Neural cell (in vitro differentiated cells): ENCODE measurements at regions not wholly inside any gene's neighbourhood (a gene's known extent, or its start where the extent isn't known, plus 50 kb on each side); places are given as distances from the start of the nearest gene placed in this dataset.

ENCODE experiments used
- H2AFZ ChIP-seq: fragments of 200-600, 300-800 bp; sonication (generic), shearing (Covaris generic); 2 replicates; pipeline ENCODE4 v1.6.0; 2014; ENCODE audit warnings: low read depth, mild to moderate bottlenecking, antibody characterized with exemption, low read length, moderate library complexity
- H3F3A ChIP-seq: fragments of 200-600 bp; shearing (Covaris generic); 2 replicates; pipeline ENCODE4 v1.6.1; 2016; ENCODE audit warnings: mild to moderate bottlenecking, moderate library complexity, mixed read lengths, antibody characterized with exemption, low read length; ENCODE audit not compliant: insufficient read depth, poor library complexity, severe bottlenecking
- H3K27ac ChIP-seq: fragments of 200-600, 300-800 bp; sonication (generic), shearing (Covaris generic); 2 replicates; pipeline ENCODE4 v1.5.1; 2014; ENCODE audit warnings: mild to moderate bottlenecking, low read length, moderate library complexity
- H3K27me3 ChIP-seq: fragments of 300-800, 200-600 bp; sonication (generic), shearing (Covaris generic); 2 replicates; pipeline ENCODE4 v1.6.0; 2014; ENCODE audit warnings: mild to moderate bottlenecking, low read depth, low read length, moderate library complexity; ENCODE audit not compliant: insufficient read depth
- H3K36me3 ChIP-seq: fragments of 300-800, 200-600 bp; sonication (generic), shearing (Covaris generic); 2 replicates; pipeline ENCODE4 v1.5.1; 2014; ENCODE audit warnings: mild to moderate bottlenecking, antibody characterized with exemption, low read length, moderate library complexity; ENCODE audit not compliant: insufficient read depth
- H3K4me2 ChIP-seq: fragments of 300-800, 200-600 bp; sonication (generic), shearing (Covaris generic); 2 replicates; pipeline ENCODE4 v1.6.0; 2014; ENCODE audit warnings: mild to moderate bottlenecking, low read length
- H3K4me3 ChIP-seq: fragments of 300-800, 200-600 bp; sonication (generic), shearing (Covaris generic); 2 replicates; pipeline ENCODE4 v1.5.1; 2014; ENCODE audit warnings: mild to moderate bottlenecking, low read length, moderate library complexity
- H3K79me2 ChIP-seq: fragments of 200-600 bp; shearing (Covaris generic); replicated peaks from 2 replicates; pipeline ENCODE4 v1.6.0; 2014; ENCODE audit warnings: mild to moderate bottlenecking, low read length, moderate library complexity; ENCODE audit not compliant: insufficient read depth
- H3K9ac ChIP-seq: fragments of 300-800, 200-600 bp; sonication (generic), shearing (Covaris generic); 2 replicates; pipeline ENCODE4 v1.6.1; 2016; ENCODE audit warnings: mild to moderate bottlenecking, low read length, mixed read lengths
- H3K9me2 ChIP-seq: fragments of 200-600 bp; shearing (Covaris generic); 2 replicates; pipeline ENCODE4 v1.6.1; 2016; ENCODE audit warnings: mild to moderate bottlenecking, low read length, mixed read lengths; ENCODE audit not compliant: insufficient read depth
- H3K9me3 ChIP-seq: fragments of 200-600, 300-800 bp; sonication (generic), shearing (Covaris generic); 2 replicates; pipeline ENCODE4 v1.6.1; 2016; ENCODE audit warnings: mild to moderate bottlenecking, mixed run types, low read length, moderate library complexity, mixed read lengths
- H4K20me1 ChIP-seq: fragments of 200-600 bp; shearing (Covaris generic); 2 replicates; pipeline ENCODE4 v1.6.1; 2016; ENCODE audit warnings: mild to moderate bottlenecking, mixed run types; ENCODE audit not compliant: insufficient read depth
- CTCF ChIP-seq: fragments of 450-650 bp; IDR thresholded peaks from 2 replicates; pipeline ENCODE4 v1.5.1; 2014; ENCODE audit warnings: antibody characterized with exemption, mild to moderate bottlenecking, moderate library complexity; ENCODE audit not compliant: poor library complexity, severe bottlenecking
- EP300 ChIP-seq: fragments of 450-650 bp; conservative IDR thresholded peaks from 2 replicates; pipeline ENCODE4 v1.6.1; 2014; ENCODE audit warnings: antibody characterized with exemption, mild to moderate bottlenecking, moderate library complexity; ENCODE audit not compliant: poor library complexity, severe bottlenecking
- EZH2 ChIP-seq: fragments of 200-600, 300-800 bp; shearing (Covaris generic), sonication (generic); IDR thresholded peaks from 2 replicates; pipeline ENCODE4 v1.6.1; 2014; ENCODE audit warnings: antibody characterized with exemption, low read length, borderline replicate concordance, mild to moderate bottlenecking; ENCODE audit not compliant: insufficient read depth, poor library complexity, severe bottlenecking
- MXI1 ChIP-seq: fragments of 450-650 bp; conservative IDR thresholded peaks from 2 replicates; pipeline ENCODE4 v1.6.1; 2014; ENCODE audit warnings: antibody characterized with exemption, mild to moderate bottlenecking; ENCODE audit not compliant: poor library complexity, severe bottlenecking
- POLR2AphosphoS5 ChIP-seq: IDR thresholded peaks from 2 replicates; pipeline ENCODE4 v1.6.1; 2012
- RAD21 ChIP-seq: fragments of 450-650 bp; conservative IDR thresholded peaks from 2 replicates; pipeline ENCODE4 v1.6.1; 2014; ENCODE audit warnings: antibody characterized with exemption, mild to moderate bottlenecking, moderate library complexity
- SMC3 ChIP-seq: fragments of 450-650 bp; conservative IDR thresholded peaks from 2 replicates; pipeline ENCODE4 v1.6.1; 2014; ENCODE audit warnings: antibody characterized with exemption, mild to moderate bottlenecking, moderate library complexity; ENCODE audit not compliant: poor library complexity
- TAF1 ChIP-seq: IDR thresholded peaks from 2 replicates; pipeline ENCODE4 v1.6.1; 2012; ENCODE audit warnings: low read depth
- TF ChIP-seq, protein P1 (sequence below): IDR thresholded peaks from 2 replicates; pipeline ENCODE4 v1.6.1; 2012; ENCODE audit warnings: borderline replicate concordance

GRCh38 chr3:187804120-187804744, 59.0 kb upstream of the BCL6 start:
- Histone ChIP-seq H4K20me1 (no peaks in the 10 kb centered on the region), H2AFZ (no peak overlapping the region), H3K79me2 (no peaks in the 10 kb centered on the region), H3K27ac (no peak overlapping the region), H3K4me2 (no peak overlapping the region), H3K27me3 (no peaks in the 10 kb centered on the region), H3K9ac (no peak overlapping the region), H3K9me2 (no peaks in the 10 kb centered on the region), H3K4me3 (no peak overlapping the region), H3K9me3 (no peaks in the 10 kb centered on the region), H3K36me3 (no peaks in the 10 kb centered on the region), H3F3A (no peaks in the 10 kb centered on the region)
- TF ChIP-seq EZH2 (no peak), MXI1 (no peak), RAD21 (no peak), POLR2AphosphoS5 (no peak), EP300 (no peak), TAF1 (no peak), CTCF (no peak)
- TF ChIP-seq, protein P1, sequence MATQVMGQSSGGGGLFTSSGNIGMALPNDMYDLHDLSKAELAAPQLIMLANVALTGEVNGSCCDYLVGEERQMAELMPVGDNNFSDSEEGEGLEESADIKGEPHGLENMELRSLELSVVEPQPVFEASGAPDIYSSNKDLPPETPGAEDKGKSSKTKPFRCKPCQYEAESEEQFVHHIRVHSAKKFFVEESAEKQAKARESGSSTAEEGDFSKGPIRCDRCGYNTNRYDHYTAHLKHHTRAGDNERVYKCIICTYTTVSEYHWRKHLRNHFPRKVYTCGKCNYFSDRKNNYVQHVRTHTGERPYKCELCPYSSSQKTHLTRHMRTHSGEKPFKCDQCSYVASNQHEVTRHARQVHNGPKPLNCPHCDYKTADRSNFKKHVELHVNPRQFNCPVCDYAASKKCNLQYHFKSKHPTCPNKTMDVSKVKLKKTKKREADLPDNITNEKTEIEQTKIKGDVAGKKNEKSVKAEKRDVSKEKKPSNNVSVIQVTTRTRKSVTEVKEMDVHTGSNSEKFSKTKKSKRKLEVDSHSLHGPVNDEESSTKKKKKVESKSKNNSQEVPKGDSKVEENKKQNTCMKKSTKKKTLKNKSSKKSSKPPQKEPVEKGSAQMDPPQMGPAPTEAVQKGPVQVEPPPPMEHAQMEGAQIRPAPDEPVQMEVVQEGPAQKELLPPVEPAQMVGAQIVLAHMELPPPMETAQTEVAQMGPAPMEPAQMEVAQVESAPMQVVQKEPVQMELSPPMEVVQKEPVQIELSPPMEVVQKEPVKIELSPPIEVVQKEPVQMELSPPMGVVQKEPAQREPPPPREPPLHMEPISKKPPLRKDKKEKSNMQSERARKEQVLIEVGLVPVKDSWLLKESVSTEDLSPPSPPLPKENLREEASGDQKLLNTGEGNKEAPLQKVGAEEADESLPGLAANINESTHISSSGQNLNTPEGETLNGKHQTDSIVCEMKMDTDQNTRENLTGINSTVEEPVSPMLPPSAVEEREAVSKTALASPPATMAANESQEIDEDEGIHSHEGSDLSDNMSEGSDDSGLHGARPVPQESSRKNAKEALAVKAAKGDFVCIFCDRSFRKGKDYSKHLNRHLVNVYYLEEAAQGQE = no peak

GRCh38 chr3:187804745-187805121, 59.5 kb upstream of the BCL6 start:
- no peak overlapping the region for H2AFZ ChIP-seq
- H3K36me3 ChIP-seq = no peaks in the 10 kb centered on the region
- no peaks in the 10 kb centered on the region for H3K9me3 ChIP-seq
- no peaks in the 10 kb centered on the region for H3K79me2 ChIP-seq
- no peak for TF ChIP-seq EP300
- no peak for TF ChIP-seq EZH2
- TF ChIP-seq RAD21 = no peak
- TF ChIP-seq CTCF = no peak
- no peak for TF ChIP-seq TAF1
- no peak for TF ChIP-seq SMC3
- H3F3A ChIP-seq = no peaks in the 10 kb centered on the region
- H3K4me3 ChIP-seq = no peak overlapping the region
- no peaks in the 10 kb centered on the region for H4K20me1 ChIP-seq
- no peak overlapping the region for H3K9ac ChIP-seq
- H3K4me2 ChIP-seq = no peak overlapping the region
- H3K27ac ChIP-seq = no peak overlapping the region
- H3K27me3 ChIP-seq = no peaks in the 10 kb centered on the region
- no peaks in the 10 kb centered on the region for H3K9me2 ChIP-seq
